Peyer's patch (tissue), 4 donors: ENCODE measurements at regions not wholly inside any gene's neighbourhood (a gene's known extent, or its start where the extent isn't known, plus 50 kb on each side); places are given as distances from the start of the nearest gene placed in this dataset.

ENCODE experiments used
- DNase-seq, 3 donors: peaks; one replicate each; pipeline ENCODE4 v3.0.0-alpha.2; 2017 to 2019
- H3K27ac ChIP-seq, 4 donors: fragments of 200-600 bp; sonication (generic); one replicate each; pipeline ENCODE4 v1.5.1; 2016 to 2019
- H3K27me3 ChIP-seq, 2 donors: fragments of 200-600 bp; sonication (generic); one replicate each; pipeline ENCODE4 v1.5.1; 2019
- H3K36me3 ChIP-seq, 3 donors: fragments of 200-600 bp; sonication (generic); one replicate each; pipeline ENCODE4 v1.5.1; 2016 to 2019
- H3K4me1 ChIP-seq, 4 donors: fragments of 200-600 bp; sonication (generic); one replicate each; pipeline ENCODE4 v1.5.1; 2016 to 2019
- H3K4me3 ChIP-seq, 4 donors: fragments of 200-600 bp; sonication (generic); 1 replicate in 3 of 4; 2 replicates in 1 of 4; pipeline ENCODE4 v1.5.1; 2016 to 2019; ENCODE audit warnings: mild to moderate bottlenecking in 1 of 4
- H3K9me3 ChIP-seq, 4 donors: fragments of 200-600 bp; sonication (generic); one replicate each; pipeline ENCODE4 v1.5.1; 2016 to 2019; ENCODE audit warnings: mild to moderate bottlenecking in 1 of 4
- POLR2A ChIP-seq, 2 donors: fragments of 450-650 bp; IDR thresholded peaks; one replicate each; pipeline ENCODE4 v1.5.1; 2017; ENCODE audit warnings: antibody characterized with exemption in 2 of 2, mild to moderate bottlenecking in 2 of 2, moderate library complexity in 2 of 2
- TF ChIP-seq, protein P1 (sequence below), 6 experiments: fragments of 450-650 bp in 4 of 6; fragments of 200-600 bp in 2 of 6; sonication (generic) in 1 of 6; IDR thresholded peaks; one replicate each; pipeline ENCODE4 v1.5.1; 2017 to 2019; ENCODE audit warnings: antibody characterized with exemption in 6 of 6, mild to moderate bottlenecking in 3 of 6, moderate library complexity in 1 of 6

- Histone ChIP-seq H3K36me3 (no peaks in the 10 kb centered on the region), H3K27me3 (no peaks in the 10 kb centered on the region), H3K9me3 (no peaks in the 10 kb centered on the region), H3K27ac (no peak overlapping the region), H3K4me1 (no peaks in the 10 kb centered on the region), H3K4me3 (peak overlapping the region; percentile 10 to 41 (median 28))
- no peak for TF ChIP-seq POLR2A (IDR thresholded peaks at IDR 0.05)
- TF ChIP-seq, protein P1, sequence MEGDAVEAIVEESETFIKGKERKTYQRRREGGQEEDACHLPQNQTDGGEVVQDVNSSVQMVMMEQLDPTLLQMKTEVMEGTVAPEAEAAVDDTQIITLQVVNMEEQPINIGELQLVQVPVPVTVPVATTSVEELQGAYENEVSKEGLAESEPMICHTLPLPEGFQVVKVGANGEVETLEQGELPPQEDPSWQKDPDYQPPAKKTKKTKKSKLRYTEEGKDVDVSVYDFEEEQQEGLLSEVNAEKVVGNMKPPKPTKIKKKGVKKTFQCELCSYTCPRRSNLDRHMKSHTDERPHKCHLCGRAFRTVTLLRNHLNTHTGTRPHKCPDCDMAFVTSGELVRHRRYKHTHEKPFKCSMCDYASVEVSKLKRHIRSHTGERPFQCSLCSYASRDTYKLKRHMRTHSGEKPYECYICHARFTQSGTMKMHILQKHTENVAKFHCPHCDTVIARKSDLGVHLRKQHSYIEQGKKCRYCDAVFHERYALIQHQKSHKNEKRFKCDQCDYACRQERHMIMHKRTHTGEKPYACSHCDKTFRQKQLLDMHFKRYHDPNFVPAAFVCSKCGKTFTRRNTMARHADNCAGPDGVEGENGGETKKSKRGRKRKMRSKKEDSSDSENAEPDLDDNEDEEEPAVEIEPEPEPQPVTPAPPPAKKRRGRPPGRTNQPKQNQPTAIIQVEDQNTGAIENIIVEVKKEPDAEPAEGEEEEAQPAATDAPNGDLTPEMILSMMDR (IDR thresholded peaks at IDR 0.05) = no peak
- DNase-seq = peak; percentile 30 to 66 (median 61)
Measured at GRCh38 chr20:60138256-60139220, 180.3 kb downstream of the CDH26 start.

DNA sequence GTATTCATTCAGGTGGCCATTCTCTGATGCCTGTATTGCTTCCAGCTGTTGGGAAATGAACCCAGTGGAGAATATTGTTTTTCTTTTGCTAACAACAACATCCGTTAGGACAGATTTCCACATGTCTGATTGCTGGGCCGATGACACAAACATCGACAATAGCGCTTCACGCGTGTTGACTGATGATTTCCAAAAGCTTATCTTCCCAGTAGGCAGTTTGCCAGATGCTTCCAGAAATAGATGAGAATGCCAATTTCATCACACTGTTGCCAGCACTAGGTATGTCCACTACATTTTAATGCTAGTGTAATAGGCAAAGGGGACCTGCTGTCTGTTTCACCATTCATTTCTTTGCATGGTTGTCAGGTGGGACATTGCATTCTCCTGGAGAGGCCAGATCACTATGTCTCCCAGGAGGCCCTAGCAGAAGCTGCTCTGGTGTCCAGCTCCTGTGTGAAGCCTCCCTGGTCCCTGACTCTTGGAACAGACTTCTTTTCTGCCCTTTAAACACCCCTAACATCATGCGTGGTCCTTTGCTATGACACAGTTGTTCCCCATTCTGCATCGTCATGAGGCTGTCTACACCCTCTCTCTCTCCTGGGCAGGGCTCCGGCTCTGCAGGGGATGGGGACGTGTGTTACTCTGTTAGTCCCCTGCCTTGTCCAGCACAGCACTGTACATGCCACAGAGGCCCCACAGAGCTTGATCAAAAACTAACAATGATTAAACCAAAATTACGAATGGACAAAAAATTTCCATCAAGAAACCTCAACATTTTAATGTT lies 181.6 kb downstream of the CDH26 start:
- Histone ChIP-seq H3K4me1 (no peaks in the 10 kb centered on the region), H3K9me3 (no peaks in the 10 kb centered on the region), H3K36me3 (no peaks in the 10 kb centered on the region), H3K4me3 (no peak overlapping the region), H3K27me3 (no peaks in the 10 kb centered on the region), H3K27ac (no peak overlapping the region)
- no peak for TF ChIP-seq POLR2A (IDR thresholded peaks at IDR 0.05)
- TF ChIP-seq, protein P1 (IDR thresholded peaks at IDR 0.05) = no peak
- no peak for DNase-seq

DNA sequence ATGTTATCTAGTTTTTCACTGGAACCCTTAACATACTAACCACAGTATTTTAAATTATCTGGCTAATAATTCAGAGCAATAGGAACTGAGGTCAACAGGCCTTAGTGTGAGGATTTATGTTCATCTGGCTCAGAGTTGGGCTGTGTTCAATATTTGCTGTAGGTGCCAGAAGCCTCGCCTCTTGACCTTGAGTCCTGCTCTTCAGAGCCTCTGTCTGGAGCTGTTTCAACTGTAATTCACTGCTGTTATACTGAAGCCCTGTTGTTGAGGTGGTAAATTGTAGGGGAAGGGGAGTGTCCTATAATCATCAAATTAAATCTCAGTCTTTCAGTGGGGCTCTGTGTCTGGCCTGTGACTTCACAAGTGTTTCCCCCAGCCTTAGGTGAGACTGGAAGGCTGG lies 184.4 kb downstream of the CDH26 start:
- no peaks in the 10 kb centered on the region for H3K36me3 ChIP-seq
- no peak for DNase-seq
- no peak overlapping the region for H3K27ac ChIP-seq
- H3K27me3 ChIP-seq = no peaks in the 10 kb centered on the region
- no peak for TF ChIP-seq POLR2A (IDR thresholded peaks at IDR 0.05)
- TF ChIP-seq, protein P1 (IDR thresholded peaks at IDR 0.05) = no peak
- no peaks in the 10 kb centered on the region for H3K9me3 ChIP-seq
- H3K4me3 ChIP-seq = no peak overlapping the region
- no peaks in the 10 kb centered on the region for H3K4me1 ChIP-seq

GRCh38 chr20:60143261-60143842 lies 185.1 kb downstream of the CDH26 start:
- H3K36me3 ChIP-seq = no peaks in the 10 kb centered on the region
- no peaks in the 10 kb centered on the region for H3K27me3 ChIP-seq
- H3K9me3 ChIP-seq = no peaks in the 10 kb centered on the region
- no peak overlapping the region for H3K27ac ChIP-seq
- no peak for TF ChIP-seq POLR2A (IDR thresholded peaks at IDR 0.05)
- TF ChIP-seq, protein P1 (IDR thresholded peaks at IDR 0.05) = no peak
- H3K4me1 ChIP-seq = no peaks in the 10 kb centered on the region
- no peak for DNase-seq
- H3K4me3 ChIP-seq = no peak overlapping the region

DNA sequence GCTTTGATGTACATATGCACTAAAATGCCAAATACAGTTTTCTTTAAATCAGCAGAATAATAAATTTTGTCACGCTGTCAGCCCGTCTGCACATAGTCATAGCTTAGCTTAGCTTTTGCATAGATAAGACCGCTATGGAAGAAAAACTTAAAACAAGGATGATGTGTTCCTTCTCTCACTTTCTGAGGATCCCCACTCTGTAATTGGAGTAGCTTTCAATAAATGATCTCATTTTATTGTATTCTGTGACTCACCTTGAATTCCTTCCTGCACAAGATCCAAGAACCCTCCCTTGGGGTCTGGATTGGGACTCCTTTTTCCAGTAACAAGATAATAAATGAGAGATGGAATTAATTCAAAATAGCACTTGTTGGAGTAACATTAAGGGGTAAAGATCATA lies 186.2 kb downstream of the CDH26 start:
- Histone ChIP-seq H3K27me3 (no peaks in the 10 kb centered on the region), H3K27ac (no peak overlapping the region), H3K36me3 (no peaks in the 10 kb centered on the region), H3K4me3 (no peak overlapping the region), H3K4me1 (no peaks in the 10 kb centered on the region), H3K9me3 (no peaks in the 10 kb centered on the region)
- TF ChIP-seq, protein P1 (IDR thresholded peaks at IDR 0.05) = no peak
- TF ChIP-seq POLR2A (IDR thresholded peaks at IDR 0.05) = no peak
- DNase-seq = no peak
